ENCODE measurements at regions not wholly inside any gene's neighbourhood (a gene's known extent, or its start where the extent isn't known, plus 50 kb on each side); places are given as distances from the start of the nearest gene placed in this dataset.
"Not testable (repeated sequence)": the region's sequence is repeated elsewhere in the genome, so short reads cannot be mapped to it uniquely, and the experiment has no call there.

GRCh38 chr6:180091-180694 is 112.1 kb upstream of the DUSP22 start:
- not testable (repeated sequence) for DNase-seq (ENCODE audit: low read depth)

GRCh38 chr6:181049-181654 is 111.1 kb upstream of the DUSP22 start:
- no peak for DNase-seq (ENCODE audit: low read depth)

GRCh38 chr6:183668-184067 is 108.6 kb upstream of the DUSP22 start:
- DNase-seq (ENCODE audit: low read depth), result no peak

- DNase-seq (ENCODE audit: low read depth), result no peak
These were observed 108.1 kb upstream of the DUSP22 start for GRCh38 chr6:184161-184700.

GRCh38 chr6:186340-186965 is 105.8 kb upstream of the DUSP22 start:
- no peak for DNase-seq (ENCODE audit: low read depth)

- no peak for DNase-seq (ENCODE audit: low read depth)
These were observed 105.0 kb upstream of the DUSP22 start for GRCh38 chr6:187210-187861.

GRCh38 chr6:188821-189655 is 103.2 kb upstream of the DUSP22 start:
- peak; percentile 64 for DNase-seq (ENCODE audit: low read depth)

- DNase-seq (ENCODE audit: low read depth), result no peak
These were observed 102.6 kb upstream of the DUSP22 start for GRCh38 chr6:189676-190075.

GRCh38 chr6:190596-191395 is 101.5 kb upstream of the DUSP22 start:
- no peak for DNase-seq (ENCODE audit: low read depth)

GRCh38 chr6:191487-192312 is 100.6 kb upstream of the DUSP22 start:
- DNase-seq (ENCODE audit: low read depth), result no peak

- no peak for DNase-seq (ENCODE audit: low read depth)
These were observed 100.0 kb upstream of the DUSP22 start for GRCh38 chr6:192313-192664.

GRCh38 chr6:193180-193579 is 99.1 kb upstream of the DUSP22 start:
- DNase-seq (ENCODE audit: low read depth), result no peak

GRCh38 chr6:193773-194310 is 98.4 kb upstream of the DUSP22 start:
- DNase-seq (ENCODE audit: low read depth), result no peak

GRCh38 chr6:195861-196360 is 96.4 kb upstream of the DUSP22 start:
- DNase-seq (ENCODE audit: low read depth), result no peak

- no peak for DNase-seq (ENCODE audit: low read depth)
These were observed 95.7 kb upstream of the DUSP22 start for GRCh38 chr6:196543-196942.

- no peak for DNase-seq (ENCODE audit: low read depth)
These were observed 88.6 kb upstream of the DUSP22 start for GRCh38 chr6:203661-204060.

- no peak for DNase-seq (ENCODE audit: low read depth)
These were observed 86.0 kb upstream of the DUSP22 start for GRCh38 chr6:206264-206663.

GRCh38 chr6:208364-208763 is 83.9 kb upstream of the DUSP22 start:
- no peak for DNase-seq (ENCODE audit: low read depth)

- no peak for DNase-seq (ENCODE audit: low read depth)
These were observed 83.3 kb upstream of the DUSP22 start for GRCh38 chr6:208938-209337.

Data from stimulated activated CD8-positive, alpha-beta memory T cell treated with anti-CD3 and anti-CD28 coated beads, Interleukin-15, amount 100 ng/mL, for 1 hour (primary cell).